ENCODE measurements at regions not wholly inside any gene's neighbourhood (a gene's known extent, or its start where the extent isn't known, plus 50 kb on each side); places are given as distances from the start of the nearest gene placed in this dataset.

DNA sequence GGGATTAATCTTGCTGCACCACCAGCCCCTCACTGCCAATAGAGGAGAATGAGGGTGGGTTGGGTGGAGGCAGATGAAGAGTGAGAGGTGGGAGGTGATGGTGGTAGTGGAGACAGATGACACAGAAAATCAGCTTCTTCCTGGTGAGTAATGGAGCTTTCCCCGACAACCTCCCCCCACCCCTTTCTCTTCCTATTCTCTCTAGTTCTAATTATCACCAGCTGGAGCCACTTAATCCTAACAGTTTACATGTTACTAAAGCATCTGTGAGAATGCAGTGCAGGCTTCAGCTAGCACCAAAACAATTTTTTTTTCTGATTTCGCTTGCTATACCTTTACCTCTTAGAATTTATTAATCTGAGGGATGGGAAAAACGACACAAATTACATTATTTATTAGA is 116.1 kb upstream of the DNAJC19 start:
- DNase-seq (ENCODE audit: low read depth in 3 of 3, low spot score in 1 of 3): no peak

DNA sequence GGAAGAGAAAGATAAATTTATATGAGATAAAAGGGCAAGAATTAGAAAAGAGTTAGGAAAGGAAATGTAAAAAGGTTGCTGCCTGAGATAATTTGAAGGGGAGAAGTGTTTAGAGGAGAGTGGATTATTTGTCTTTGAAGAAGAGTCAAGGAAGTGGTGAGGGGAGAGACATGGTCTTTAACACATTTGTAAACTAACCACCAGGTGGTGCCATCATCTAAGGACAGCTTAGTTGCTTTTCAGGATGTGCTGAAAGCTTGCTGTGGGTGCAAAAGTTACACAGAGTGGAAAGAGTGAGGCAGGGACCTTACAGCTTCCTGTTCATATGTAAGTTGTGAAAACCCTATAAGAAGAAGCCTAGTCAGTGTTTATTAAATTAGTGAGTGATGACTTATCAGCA is 114.1 kb upstream of the DNAJC19 start:
- no peak for DNase-seq (ENCODE audit: low read depth in 3 of 3, low spot score in 1 of 3)

DNA sequence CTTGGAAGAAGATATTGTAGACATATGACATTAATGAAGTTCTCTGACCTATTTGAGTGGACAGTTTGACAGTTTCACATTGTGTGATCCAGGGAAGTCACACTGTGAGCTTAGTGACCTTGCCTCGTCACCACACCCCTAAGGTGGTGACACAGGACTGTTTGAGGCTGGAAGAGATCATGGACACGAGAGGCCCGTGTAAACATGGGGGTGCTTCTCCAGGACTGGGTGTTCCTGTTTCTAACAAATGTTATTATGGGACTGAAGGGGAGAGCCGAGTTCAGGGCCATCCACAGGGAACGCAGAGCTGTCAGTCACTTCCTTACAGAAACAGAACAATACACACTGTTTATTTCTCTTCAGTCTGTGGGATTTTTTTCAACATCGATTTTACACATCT is 96.5 kb upstream of the DNAJC19 start:
- no peak for DNase-seq (ENCODE audit: low read depth in 3 of 3, low spot score in 1 of 3)

DNA sequence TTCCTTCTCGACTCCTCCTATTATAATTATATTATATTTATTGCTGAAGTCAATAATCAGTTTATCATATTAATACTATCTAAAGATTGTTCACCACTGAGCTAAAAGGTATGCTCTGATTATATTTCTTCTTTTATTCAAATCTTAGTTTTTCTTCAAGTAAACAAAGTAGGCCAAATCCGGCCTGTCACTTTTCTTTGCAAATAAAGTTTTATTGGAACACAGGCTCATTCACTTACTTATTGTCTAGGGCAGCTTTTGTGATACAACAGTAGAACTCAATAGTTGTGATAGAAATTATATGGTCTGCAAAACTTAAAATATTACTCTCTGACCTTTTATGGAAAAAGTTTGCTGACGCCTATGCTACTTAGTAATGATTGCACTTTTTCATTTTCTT is 92.4 kb upstream of the DNAJC19 start:
- no peak for DNase-seq (ENCODE audit: low read depth in 3 of 3, low spot score in 1 of 3)

DNA sequence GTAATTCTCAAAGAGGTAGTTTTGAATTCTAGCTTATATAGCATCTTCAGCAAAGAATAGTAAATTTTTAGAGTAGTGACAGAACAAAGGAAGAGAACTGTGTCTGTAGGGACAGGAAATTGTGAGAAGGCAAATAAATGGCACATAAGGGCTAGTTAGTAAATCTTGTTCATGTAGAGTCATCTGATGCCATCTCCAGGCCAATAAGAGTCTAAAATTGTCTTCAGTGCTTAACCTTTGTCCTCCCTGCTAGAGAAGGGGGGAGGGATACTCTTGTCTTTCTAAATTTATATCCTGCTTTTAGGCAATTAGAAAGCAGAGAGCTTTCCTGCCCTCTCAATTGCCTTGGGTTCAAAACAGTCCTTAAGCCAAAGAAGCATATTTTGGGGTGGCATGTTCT is 87.0 kb upstream of the DNAJC19 start:
- no peak for DNase-seq (ENCODE audit: low read depth in 3 of 3, low spot score in 1 of 3)

DNA sequence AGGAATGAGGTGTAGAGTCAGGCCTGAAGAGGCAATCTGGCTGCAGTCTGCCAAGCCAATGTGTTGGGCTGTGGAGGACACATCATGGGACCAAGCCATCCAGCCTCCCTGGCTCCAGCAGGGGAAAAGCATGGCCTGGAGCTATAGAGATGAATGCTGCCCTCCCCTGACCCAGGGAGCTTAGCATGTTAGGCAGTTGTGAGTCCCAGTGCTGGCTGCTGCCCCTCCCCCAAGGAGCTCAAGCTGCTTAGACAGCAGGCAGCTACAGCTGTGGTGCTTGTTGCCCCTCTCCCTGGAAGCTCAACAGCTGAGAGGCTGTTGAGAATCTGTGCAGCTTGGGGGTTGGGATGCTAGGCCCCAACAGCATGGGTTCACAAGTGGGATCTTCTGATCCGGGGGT is 85.6 kb upstream of the DNAJC19 start:
- DNase-seq (ENCODE audit: low read depth in 3 of 3, low spot score in 1 of 3): no peak

DNA sequence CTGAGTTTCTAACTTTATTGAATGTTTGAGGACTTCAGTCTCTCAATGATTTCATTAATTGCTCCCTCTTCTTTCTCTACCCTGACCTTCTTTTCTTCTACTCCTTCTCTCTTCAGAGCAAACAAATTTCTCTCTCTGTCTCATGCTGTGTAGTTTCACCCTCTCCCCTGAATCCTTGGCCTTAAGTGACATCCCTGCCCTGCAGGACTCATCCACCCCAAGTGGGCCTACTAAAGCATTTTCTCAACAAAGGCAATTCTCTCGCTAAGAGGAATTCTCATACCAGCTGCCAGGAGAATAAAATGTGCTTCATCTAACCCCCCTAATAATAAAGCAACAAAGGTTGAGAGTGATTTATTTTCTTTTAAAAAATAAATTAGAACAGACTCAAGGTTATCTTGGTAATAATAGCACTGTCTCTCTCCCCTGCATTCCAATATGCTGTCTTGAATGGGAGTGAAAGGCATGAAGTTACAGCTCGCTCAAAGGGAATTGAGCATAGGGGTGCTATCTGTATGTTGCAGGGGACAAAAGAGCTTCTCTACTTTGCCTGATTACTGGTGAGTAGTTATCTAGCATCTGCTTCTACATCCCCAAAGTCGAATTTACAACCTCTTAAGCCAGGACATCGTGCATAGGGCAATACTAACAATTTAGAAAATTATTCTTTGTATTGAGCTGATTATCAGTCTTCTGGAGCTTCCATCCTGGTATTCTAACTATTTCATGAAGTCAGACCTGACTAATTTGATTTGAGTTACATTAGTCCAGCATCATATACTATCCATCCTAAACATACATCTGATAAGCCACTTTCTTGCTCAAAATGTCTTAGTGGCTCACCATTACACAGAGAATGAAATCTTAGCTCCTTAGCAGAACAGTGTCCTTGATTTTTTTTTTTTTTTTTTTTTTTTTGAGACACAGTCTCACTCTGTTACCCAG is 76.9 kb upstream of the DNAJC19 start:
- no peak for DNase-seq (ENCODE audit: low read depth in 3 of 3, low spot score in 1 of 3)

DNA sequence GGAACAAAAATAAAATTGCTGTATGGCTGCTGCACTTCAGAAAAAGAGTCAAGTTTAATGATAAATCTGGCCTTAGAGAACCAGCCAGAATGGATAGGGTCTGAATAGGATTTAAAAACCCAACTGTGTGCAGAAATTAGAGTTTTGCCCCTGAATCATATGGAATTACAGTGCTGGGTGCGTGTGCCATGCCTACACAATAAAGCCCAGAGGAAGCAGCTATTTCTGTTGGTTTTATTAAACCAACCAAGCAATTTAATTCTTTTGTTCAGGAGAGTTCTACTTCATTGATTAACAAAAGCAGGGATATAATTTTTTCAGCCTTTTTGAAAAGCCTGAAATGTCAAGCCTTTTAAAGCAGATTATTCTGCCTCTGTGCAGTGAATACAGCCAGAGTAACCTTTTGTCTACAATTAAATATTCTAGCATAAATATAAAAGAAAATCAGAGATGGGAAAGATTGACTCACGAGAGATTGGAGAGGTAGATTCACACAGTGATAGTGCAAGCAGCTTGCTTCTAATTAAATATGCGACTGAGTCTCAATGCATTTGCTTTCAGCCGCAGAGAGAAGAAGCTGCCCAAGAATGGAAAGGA is 66.7 kb upstream of the DNAJC19 start:
- DNase-seq (ENCODE audit: low read depth in 3 of 3, low spot score in 1 of 3): no peak

DNA sequence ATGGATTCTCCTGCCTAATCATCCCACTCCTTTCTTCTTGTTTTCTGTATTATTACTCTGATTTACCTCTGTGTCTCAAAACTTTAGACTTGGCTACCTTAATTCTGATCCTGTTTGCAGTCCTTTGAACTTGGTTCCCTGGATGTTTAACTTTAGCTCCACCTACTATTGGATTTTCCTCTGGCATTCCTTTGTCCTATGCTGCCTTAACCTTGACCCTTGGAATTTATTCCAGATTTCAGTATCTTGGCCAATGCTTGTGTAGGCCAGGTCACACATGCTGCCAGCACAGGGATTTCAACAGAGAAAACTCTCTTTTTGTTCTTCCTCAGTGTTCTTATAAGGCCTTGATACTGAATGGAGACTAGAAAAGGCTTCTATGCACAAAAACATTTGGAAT is 65.0 kb upstream of the DNAJC19 start:
- DNase-seq (ENCODE audit: low read depth in 3 of 3, low spot score in 1 of 3): no peak

DNA sequence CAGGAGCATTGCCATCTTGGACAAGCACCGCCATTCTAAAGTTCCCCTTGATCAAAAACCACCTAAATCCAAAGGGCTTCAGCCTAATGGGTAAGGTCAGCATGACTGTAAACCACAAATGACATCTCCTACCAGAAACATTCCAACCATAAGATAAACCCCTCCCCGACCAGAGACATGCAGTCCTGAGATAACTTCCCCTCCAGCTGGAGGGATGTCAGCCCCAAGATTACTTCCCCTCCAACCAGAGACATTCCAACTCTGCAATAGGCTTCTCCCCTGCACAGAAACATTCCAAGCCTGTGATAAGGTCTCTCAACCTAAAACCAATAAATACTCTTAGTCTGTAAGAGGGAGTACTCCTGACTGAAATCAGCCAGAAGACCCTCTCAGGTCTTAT is 62.7 kb upstream of the DNAJC19 start:
- DNase-seq (ENCODE audit: low read depth in 3 of 3, low spot score in 1 of 3): no peak

DNA sequence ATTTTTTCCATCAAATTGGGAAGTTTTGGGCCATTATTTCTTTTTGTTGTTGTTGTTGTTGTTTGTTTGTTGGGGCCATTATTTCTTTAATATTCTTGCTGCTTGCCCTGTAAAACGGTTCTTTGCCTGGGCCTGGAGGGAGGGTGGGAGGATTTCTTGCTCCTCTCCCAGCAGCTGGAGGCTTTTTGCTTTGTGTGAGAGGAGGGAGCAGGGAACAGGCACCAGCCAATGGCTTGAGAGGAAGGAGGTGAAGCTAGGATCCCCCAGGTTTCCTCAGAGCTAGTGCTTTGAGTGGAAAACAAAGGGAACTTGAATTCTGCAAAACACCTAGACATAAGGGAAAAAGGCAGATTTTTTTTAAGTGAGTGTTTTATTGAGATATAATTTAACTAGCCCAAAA is 61.2 kb upstream of the DNAJC19 start:
- DNase-seq (ENCODE audit: low read depth in 3 of 3, low spot score in 1 of 3): no peak

DNA sequence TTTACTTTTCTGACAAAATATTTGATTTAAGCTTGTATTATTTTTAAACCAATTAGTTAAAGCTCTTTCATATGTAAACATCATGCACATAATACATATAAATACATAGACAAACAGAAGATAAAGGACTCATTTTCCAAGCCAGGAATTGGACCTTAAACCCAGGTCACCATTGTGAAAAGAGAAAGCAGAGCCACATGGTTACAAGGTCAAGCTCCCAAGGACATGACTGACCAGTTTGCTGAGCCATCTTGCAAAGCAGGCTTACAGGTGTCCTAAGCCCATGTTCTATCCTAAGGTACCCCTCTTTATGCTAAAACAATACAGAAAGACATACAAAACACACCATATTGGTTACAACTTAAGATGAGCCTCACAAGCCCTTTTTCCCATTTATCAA is 50.5 kb upstream of the DNAJC19 start:
- DNase-seq (ENCODE audit: low read depth in 3 of 3, low spot score in 1 of 3): no peak
